Gastrocnemius medialis (tissue), 4 donors: ENCODE measurements at regions not wholly inside any gene's neighbourhood (a gene's known extent, or its start where the extent isn't known, plus 50 kb on each side); places are given as distances from the start of the nearest gene placed in this dataset.

Source experiments
- CTCF ChIP-seq, 5 experiments: fragments of 450-650 bp in 3 of 5; fragments of 200-600 bp in 2 of 5; sonication (generic) in 2 of 5; IDR thresholded peaks in 4 of 5; conservative IDR thresholded peaks in 1 of 5; 1 replicate in 4 of 5; 2 replicates in 1 of 5; pipeline ENCODE4 v1.5.1; 2016 to 2019; ENCODE audit warnings: antibody characterized with exemption in 5 of 5, mild to moderate bottlenecking in 3 of 5, moderate library complexity in 3 of 5
- POLR2A ChIP-seq, 2 donors: fragments of 450-650 bp; IDR thresholded peaks; one replicate each; pipeline ENCODE4 v1.6.1; 2017; ENCODE audit warnings: antibody characterized with exemption in 2 of 2, mild to moderate bottlenecking in 2 of 2, moderate library complexity in 2 of 2

GRCh38 chr3:145518639-145519038 lies 642.3 kb downstream of the PLOD2 start:
- TF ChIP-seq CTCF (IDR thresholded peaks at IDR 0.05 in 4 of 5, conservative IDR thresholded peaks at IDR 0.05 in 1 of 5) (no peak), POLR2A (IDR thresholded peaks at IDR 0.05) (no peak)
